Gastroesophageal sphincter (tissue), 3 donors: ENCODE measurements at regions not wholly inside any gene's neighbourhood (a gene's known extent, or its start where the extent isn't known, plus 50 kb on each side); places are given as distances from the start of the nearest gene placed in this dataset.

Experiments used
- POLR2A ChIP-seq, 2 donors: fragments of 450-650 bp; IDR thresholded peaks; one replicate each; pipeline ENCODE4 v1.6.1; 2017; ENCODE audit warnings: antibody characterized with exemption in 2 of 2, mild to moderate bottlenecking in 2 of 2, moderate library complexity in 1 of 2
- POLR2AphosphoS5 ChIP-seq: sonication (generic); formaldehyde crosslinking; IDR thresholded peaks from one replicate; pipeline ENCODE4 v1.6.1; 2017; ENCODE audit warnings: antibody characterized with exemption
- TF ChIP-seq, protein P1 (sequence below), 4 experiments: fragments of 200-600 bp in 2 of 4; fragments of 450-650 bp in 2 of 4; sonication (generic) in 1 of 4; IDR thresholded peaks; one replicate each; pipeline ENCODE4 v1.5.1; 2017 to 2019; ENCODE audit warnings: antibody characterized with exemption in 4 of 4, mild to moderate bottlenecking in 2 of 4, moderate library complexity in 2 of 4

DNA sequence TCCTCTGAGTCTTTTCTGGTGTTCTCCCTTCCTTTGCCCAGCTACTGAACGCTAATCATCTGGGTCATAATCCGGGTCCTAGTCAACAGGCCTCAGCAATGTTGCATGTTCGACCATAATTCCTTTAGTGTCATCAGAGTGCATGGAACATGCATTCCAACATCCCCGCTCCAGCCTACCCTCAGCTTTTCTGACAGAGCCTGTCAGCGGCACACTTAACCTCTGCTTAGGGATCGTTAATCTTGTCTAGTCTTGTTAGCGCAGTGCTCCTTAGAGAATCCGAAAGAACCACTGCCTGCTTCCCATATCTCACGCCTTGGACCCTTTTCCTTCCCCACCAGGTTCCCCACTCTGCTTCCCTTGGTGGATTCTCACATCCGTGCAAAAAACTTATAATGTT, 767.9 kb upstream of the ID2 start:
- TF ChIP-seq, protein P1, sequence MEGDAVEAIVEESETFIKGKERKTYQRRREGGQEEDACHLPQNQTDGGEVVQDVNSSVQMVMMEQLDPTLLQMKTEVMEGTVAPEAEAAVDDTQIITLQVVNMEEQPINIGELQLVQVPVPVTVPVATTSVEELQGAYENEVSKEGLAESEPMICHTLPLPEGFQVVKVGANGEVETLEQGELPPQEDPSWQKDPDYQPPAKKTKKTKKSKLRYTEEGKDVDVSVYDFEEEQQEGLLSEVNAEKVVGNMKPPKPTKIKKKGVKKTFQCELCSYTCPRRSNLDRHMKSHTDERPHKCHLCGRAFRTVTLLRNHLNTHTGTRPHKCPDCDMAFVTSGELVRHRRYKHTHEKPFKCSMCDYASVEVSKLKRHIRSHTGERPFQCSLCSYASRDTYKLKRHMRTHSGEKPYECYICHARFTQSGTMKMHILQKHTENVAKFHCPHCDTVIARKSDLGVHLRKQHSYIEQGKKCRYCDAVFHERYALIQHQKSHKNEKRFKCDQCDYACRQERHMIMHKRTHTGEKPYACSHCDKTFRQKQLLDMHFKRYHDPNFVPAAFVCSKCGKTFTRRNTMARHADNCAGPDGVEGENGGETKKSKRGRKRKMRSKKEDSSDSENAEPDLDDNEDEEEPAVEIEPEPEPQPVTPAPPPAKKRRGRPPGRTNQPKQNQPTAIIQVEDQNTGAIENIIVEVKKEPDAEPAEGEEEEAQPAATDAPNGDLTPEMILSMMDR (IDR thresholded peaks at IDR 0.05): no peak
- no peak for TF ChIP-seq POLR2AphosphoS5
- TF ChIP-seq POLR2A (IDR thresholded peaks at IDR 0.05): no peak
